HPDE6-E6E7 (cell line): ENCODE measurements at regions not wholly inside any gene's neighbourhood (a gene's known extent, or its start where the extent isn't known, plus 50 kb on each side); places are given as distances from the start of the nearest gene placed in this dataset.
"Not testable (repeated sequence)": the region's sequence is repeated elsewhere in the genome, so short reads cannot be mapped to it uniquely, and the experiment has no call there.

Experiments
- DNase-seq: peaks from one replicate; pipeline ENCODE4 v3.0.0; 2011; ENCODE audit warnings: missing footprints; ENCODE audit errors: extremely low spot score

- DNase-seq = no peak
Observed at GRCh38 chr2:133879703-133880102, 311.4 kb upstream of the NCKAP5 start.

GRCh38 chr2:133882159-133882558 is 313.9 kb upstream of the NCKAP5 start:
- DNase-seq = not testable (repeated sequence)

- DNase-seq = no peak
Observed at GRCh38 chr2:133884739-133885381, 316.6 kb upstream of the NCKAP5 start.

GRCh38 chr2:133885847-133886246 is 317.6 kb upstream of the NCKAP5 start:
- DNase-seq = peak; percentile 39

- DNase-seq = peak; percentile 80
Observed at GRCh38 chr2:133886735-133887675, 318.7 kb upstream of the NCKAP5 start.

- no peak for DNase-seq
Observed at GRCh38 chr2:133887676-133888040, 319.4 kb upstream of the NCKAP5 start.

- no peak for DNase-seq
Observed at GRCh38 chr2:133888107-133888506, 319.8 kb upstream of the NCKAP5 start.

GRCh38 chr2:133888621-133889219 is 320.5 kb upstream of the NCKAP5 start:
- DNase-seq = no peak

GRCh38 chr2:133892352-133892913 is 324.2 kb upstream of the NCKAP5 start:
- no peak for DNase-seq

- no peak for DNase-seq
Observed at GRCh38 chr2:133894429-133894828, 326.2 kb upstream of the NCKAP5 start.

- not testable (repeated sequence) for DNase-seq
Observed at GRCh38 chr2:133897838-133898237, 329.6 kb upstream of the NCKAP5 start.

- DNase-seq = no peak
Observed at GRCh38 chr2:133900909-133901308, 332.6 kb upstream of the NCKAP5 start.

GRCh38 chr2:133906396-133906795 is 338.1 kb upstream of the NCKAP5 start:
- no peak for DNase-seq

- DNase-seq = no peak
Observed at GRCh38 chr2:133906926-133907325, 338.7 kb upstream of the NCKAP5 start.

- no peak for DNase-seq
Observed at GRCh38 chr2:133908171-133908570, 339.9 kb upstream of the NCKAP5 start.

GRCh38 chr2:133918141-133918540 is 335.7 kb upstream of the MGAT5 start:
- no peak for DNase-seq

GRCh38 chr2:133919285-133919684 is 334.6 kb upstream of the MGAT5 start:
- DNase-seq = no peak

GRCh38 chr2:133927894-133928293 is 326.0 kb upstream of the MGAT5 start:
- no peak for DNase-seq

- no peak for DNase-seq
Observed at GRCh38 chr2:133936096-133936495, 317.8 kb upstream of the MGAT5 start.

- DNase-seq = no peak
Observed at GRCh38 chr2:133936601-133937000, 317.3 kb upstream of the MGAT5 start.

GRCh38 chr2:133937669-133938068 is 316.2 kb upstream of the MGAT5 start:
- no peak for DNase-seq

- no peak for DNase-seq
Observed at GRCh38 chr2:133940134-133940533, 313.7 kb upstream of the MGAT5 start.
